Loucy (cell line): ENCODE measurements at regions not wholly inside any gene's neighbourhood (a gene's known extent, or its start where the extent isn't known, plus 50 kb on each side); places are given as distances from the start of the nearest gene placed in this dataset.

Source experiments
- H2AFZ ChIP-seq: fragments of 200-600 bp; sonication (generic); 2 replicates; pipeline ENCODE4 v1.6.0; 2016; ENCODE audit warnings: antibody characterized with exemption, mild to moderate bottlenecking, low read length, moderate library complexity
- H3F3A ChIP-seq: fragments of 200-600 bp; 2 replicates; pipeline ENCODE4 v1.6.0; 2016; ENCODE audit warnings: antibody characterized with exemption, low read depth, mild to moderate bottlenecking
- H3K27me3 ChIP-seq: fragments of 200-600 bp; sonication (generic); 2 replicates; pipeline ENCODE4 v1.6.1; 2014; ENCODE audit warnings: low read length, mild to moderate bottlenecking; ENCODE audit not compliant: insufficient read depth, poor library complexity, severe bottlenecking
- H3K36me3 ChIP-seq: fragments of 200-600 bp; sonication (generic); 2 replicates; pipeline ENCODE4 v1.6.1; 2016; ENCODE audit warnings: low read length; ENCODE audit not compliant: insufficient read depth
- H3K4me1 ChIP-seq: fragments of 200-600 bp; sonication (generic); 2 replicates; pipeline ENCODE4 v1.5.1; 2014; ENCODE audit warnings: low read length, mild to moderate bottlenecking; ENCODE audit not compliant: insufficient read depth, poor library complexity, severe bottlenecking
- H3K4me2 ChIP-seq: fragments of 200-600 bp; sonication (generic); 2 replicates; pipeline ENCODE4 v1.6.0; 2014; ENCODE audit warnings: antibody characterized with exemption, low read length, low read depth, mild to moderate bottlenecking; ENCODE audit not compliant: poor library complexity, severe bottlenecking
- H3K4me3 ChIP-seq: fragments of 200-600 bp; sonication (generic); 2 replicates; pipeline ENCODE4 v1.5.1; 2014; ENCODE audit warnings: low read length, mild to moderate bottlenecking, mixed read lengths; ENCODE audit not compliant: poor library complexity, severe bottlenecking
- H3K79me2 ChIP-seq: fragments of 200-600 bp; sonication (generic); 2 replicates; pipeline ENCODE4 v1.6.1; 2014; ENCODE audit warnings: low read length; ENCODE audit not compliant: insufficient read depth
- H3K9ac ChIP-seq: fragments of 200-600 bp; sonication (generic); 2 replicates; pipeline ENCODE4 v1.6.0; 2014; ENCODE audit warnings: mild to moderate bottlenecking, low read depth, low read length, moderate library complexity; ENCODE audit not compliant: poor library complexity, severe bottlenecking
- H3K9me2 ChIP-seq: fragments of 200-600 bp; sonication (generic); replicated peaks from 2 replicates; pipeline ENCODE4 v1.6.1; 2016; ENCODE audit warnings: low read depth, low read length, mixed read lengths
- H3K9me3 ChIP-seq: fragments of 200-600 bp; sonication (generic); 2 replicates; pipeline ENCODE4 v1.6.1; 2014; ENCODE audit warnings: mild to moderate bottlenecking, antibody characterized with exemption, low read length, low read depth; ENCODE audit not compliant: insufficient read depth
- H4K20me1 ChIP-seq: fragments of 200-600 bp; sonication (generic); 2 replicates; pipeline ENCODE4 v1.6.0; 2014; ENCODE audit warnings: antibody characterized with exemption, low read length, mild to moderate bottlenecking; ENCODE audit not compliant: insufficient read depth, poor library complexity, severe bottlenecking
- CTCF ChIP-seq: fragments of 200-600 bp; sonication (generic); conservative IDR thresholded peaks from 2 replicates; pipeline ENCODE4 v1.5.1; 2014; ENCODE audit warnings: mild to moderate bottlenecking, antibody characterized with exemption, low read length
- EZH2phosphoT487 ChIP-seq: fragments of 200-600 bp; IDR thresholded peaks from 2 replicates; pipeline ENCODE4 v1.6.1; 2018; ENCODE audit warnings: antibody characterized with exemption, mild to moderate bottlenecking, moderate library complexity, borderline replicate concordance

DNA sequence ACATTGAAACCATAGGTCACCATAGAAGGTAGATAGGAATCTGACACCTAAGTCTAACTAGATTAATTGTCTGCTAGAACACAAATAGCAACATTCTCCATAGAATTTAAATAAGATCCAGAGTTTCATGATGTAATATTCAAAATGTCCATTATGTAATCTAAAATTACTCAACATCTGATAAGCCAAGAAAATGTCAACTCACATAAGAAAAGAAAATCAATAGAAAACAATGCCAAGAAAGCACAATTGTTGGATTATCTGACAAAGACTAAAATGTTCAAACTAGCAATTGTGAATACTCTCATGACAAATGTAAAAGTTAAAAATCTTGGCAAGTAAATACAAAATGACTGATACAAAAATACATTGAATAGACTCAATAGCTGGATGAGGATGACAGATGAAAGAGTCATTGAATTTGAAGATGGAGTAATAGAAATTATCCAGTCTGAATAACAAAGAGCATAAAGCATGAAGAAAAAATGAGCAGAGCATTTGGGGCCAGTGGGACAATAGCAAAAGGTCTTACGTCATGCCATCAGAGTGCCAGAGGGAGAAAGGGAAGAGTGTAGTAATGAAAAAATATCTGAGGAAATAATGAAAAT, 358.6 kb downstream of the METTL4 start:
- H3K9me2 ChIP-seq = no peaks in the 10 kb centered on the region
- H3F3A ChIP-seq = no peaks in the 10 kb centered on the region
- H3K4me1 ChIP-seq = no peaks in the 10 kb centered on the region
- no peaks in the 10 kb centered on the region for H4K20me1 ChIP-seq
- H2AFZ ChIP-seq = no peak overlapping the region
- no peak overlapping the region for H3K9ac ChIP-seq
- no peak overlapping the region for H3K4me3 ChIP-seq
- H3K79me2 ChIP-seq = no peaks in the 10 kb centered on the region
- no peaks in the 10 kb centered on the region for H3K27me3 ChIP-seq
- H3K36me3 ChIP-seq = no peaks in the 10 kb centered on the region
- no peaks in the 10 kb centered on the region; the same call in 1 of the 2 replicates for H3K9me3 ChIP-seq
- no peak for TF ChIP-seq CTCF
- TF ChIP-seq EZH2phosphoT487 = no peak
- H3K4me2 ChIP-seq = no peak overlapping the region

- Histone ChIP-seq H4K20me1 (no peaks in the 10 kb centered on the region), H3K4me1 (no peaks in the 10 kb centered on the region), H3K36me3 (no peaks in the 10 kb centered on the region), H3K9ac (no peak overlapping the region), H2AFZ (no peak overlapping the region), H3K27me3 (no peaks in the 10 kb centered on the region), H3K4me2 (no peak overlapping the region), H3F3A (no peaks in the 10 kb centered on the region), H3K4me3 (no peak overlapping the region), H3K9me3 (no peaks in the 10 kb centered on the region; the same call in 1 of the 2 replicates), H3K79me2 (no peaks in the 10 kb centered on the region), H3K9me2 (no peaks in the 10 kb centered on the region)
- TF ChIP-seq CTCF (no peak), EZH2phosphoT487 (no peak)
Observed at GRCh38 chr18:2213905-2214304, 357.4 kb downstream of the METTL4 start.

DNA sequence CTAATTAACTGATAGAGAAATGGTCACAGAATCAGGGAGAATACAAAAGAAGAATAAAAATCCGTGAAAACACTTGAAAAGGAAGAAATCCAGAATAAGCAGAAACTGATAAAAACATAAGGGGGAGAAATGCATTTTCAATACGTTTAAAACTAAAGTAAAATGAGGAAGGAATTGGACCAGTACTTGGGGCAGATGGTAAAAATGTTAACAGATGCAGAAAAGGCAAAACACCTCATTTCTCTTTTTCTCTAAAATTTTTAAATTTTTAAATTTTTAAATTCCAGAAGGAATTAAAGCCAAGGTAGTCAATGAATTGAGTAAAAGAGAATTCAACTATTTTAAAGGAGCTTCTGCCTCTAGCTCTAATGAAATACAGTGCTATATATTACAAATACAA, 353.9 kb downstream of the METTL4 start:
- no peaks in the 10 kb centered on the region for H3F3A ChIP-seq
- H3K79me2 ChIP-seq = no peaks in the 10 kb centered on the region
- H4K20me1 ChIP-seq = no peaks in the 10 kb centered on the region
- H3K4me2 ChIP-seq = no peak overlapping the region
- no peak overlapping the region for H3K9ac ChIP-seq
- TF ChIP-seq CTCF (no peak), EZH2phosphoT487 (no peak)
- no peaks in the 10 kb centered on the region for H3K4me1 ChIP-seq
- H3K36me3 ChIP-seq = no peaks in the 10 kb centered on the region
- no peaks in the 10 kb centered on the region for H3K27me3 ChIP-seq
- H3K9me3 ChIP-seq = no peaks in the 10 kb centered on the region; the same call in 1 of the 2 replicates
- H2AFZ ChIP-seq = no peak overlapping the region
- no peaks in the 10 kb centered on the region for H3K9me2 ChIP-seq
- no peak overlapping the region for H3K4me3 ChIP-seq
